K562 (cell line): ENCODE measurements at regions not wholly inside any gene's neighbourhood (a gene's known extent, or its start where the extent isn't known, plus 50 kb on each side); places are given as distances from the start of the nearest gene placed in this dataset.

Source experiments
- BRF1 ChIP-seq: IDR thresholded peaks from 3 replicates; pipeline ENCODE4 v1.6.1; 2011; ENCODE audit warnings: borderline replicate concordance, mild to moderate bottlenecking; ENCODE audit not compliant: insufficient read length; ENCODE audit errors: extremely low read depth
- E2F5 ChIP-seq: sonication (generic); formaldehyde crosslinking; IDR thresholded peaks from 2 replicates; pipeline ENCODE4 v1.8.0; 2022; ENCODE audit warnings: mild to moderate bottlenecking, missing genetic modification reagents
- EP400 ChIP-seq: fragments of 450-650 bp; IDR thresholded peaks from 2 replicates; pipeline ENCODE4 v1.6.1; 2017; ENCODE audit warnings: antibody characterized with exemption, mild to moderate bottlenecking, moderate library complexity
- GATAD2A ChIP-seq: fragments of 450-650 bp; IDR thresholded peaks from 2 replicates; pipeline ENCODE4 v1.6.1; 2017
- GTF3C2 ChIP-seq: IDR thresholded peaks from 3 replicates; pipeline ENCODE4 v1.6.1; 2011; ENCODE audit warnings: borderline replicate concordance, mild to moderate bottlenecking, moderate library complexity; ENCODE audit not compliant: insufficient read length; ENCODE audit errors: extremely low read depth
- NCOA6 ChIP-seq: fragments of 450-650 bp; IDR thresholded peaks from 2 replicates; pipeline ENCODE4 v1.6.1; 2017; ENCODE audit warnings: mild to moderate bottlenecking
- PCBP2 ChIP-seq: fragments of 200-400 bp; formaldehyde crosslinking; IDR thresholded peaks from 2 replicates; pipeline ENCODE4 v1.6.1; 2018; ENCODE audit warnings: low read length, low read depth, mild to moderate bottlenecking, moderate library complexity; ENCODE audit not compliant: poor library complexity, severe bottlenecking
- POLR2B ChIP-seq: fragments of 450-650 bp; IDR thresholded peaks from 2 replicates; pipeline ENCODE4 v1.6.1; 2018; ENCODE audit warnings: low read depth; ENCODE audit not compliant: partially characterized antibody
- SREBF2 ChIP-seq: sonication (generic); formaldehyde crosslinking; IDR thresholded peaks from 2 replicates; pipeline ENCODE4 v1.4.0; 2020; ENCODE audit warnings: mild to moderate bottlenecking, missing genetic modification reagents
- STAT6 ChIP-seq: sonication (generic); formaldehyde crosslinking; IDR thresholded peaks from 2 replicates; pipeline ENCODE4 v1.8.1; 2023; ENCODE audit warnings: mild to moderate bottlenecking, missing genetic modification reagents
- TAF9B ChIP-seq: fragments of 450-650 bp; IDR thresholded peaks from 2 replicates; pipeline ENCODE4 v1.6.1; 2018; ENCODE audit warnings: mild to moderate bottlenecking; ENCODE audit not compliant: partially characterized antibody
- YBX1 ChIP-seq: fragments of 450-650 bp; IDR thresholded peaks from 2 replicates; pipeline ENCODE4 v1.7.1; 2016; ENCODE audit warnings: mild to moderate bottlenecking
- ZNF23 ChIP-seq: fragments of 250-450 bp; sonication (Bioruptor Pico); IDR thresholded peaks from 2 replicates; pipeline ENCODE4 v1.4.0; 2020; ENCODE audit warnings: mild to moderate bottlenecking

- TF ChIP-seq GTF3C2 (no peak), E2F5 (CRISPR knock-in tag) (no peak), POLR2B (no peak), YBX1 (no peak), GATAD2A (no peak), BRF1 (no peak), STAT6 (CRISPR knock-in tag) (no peak), PCBP2 (no peak), TAF9B (no peak), ZNF23 (CRISPR knock-in tag) (no peak), NCOA6 (no peak), EP400 (no peak), SREBF2 (no peak)
- TF ChIP-seq, all 486 proteins: peak for 0
Observed at GRCh38 chr11:26247340-26247739, 84.6 kb upstream of the ANO3 start (continued).
